Osteoblast (primary cell): ENCODE measurements at regions not wholly inside any gene's neighbourhood (a gene's known extent, or its start where the extent isn't known, plus 50 kb on each side); places are given as distances from the start of the nearest gene placed in this dataset.

Experiments
- DNase-seq: peaks from one replicate; pipeline ENCODE4 v3.0.0; 2011; ENCODE audit warnings: low spot score, mixed read lengths; ENCODE audit not compliant: insufficient read length; ENCODE audit errors: missing footprints
- H2AFZ ChIP-seq: 2 replicates; pipeline ENCODE4 v1.6.0; 2011; ENCODE audit warnings: mild to moderate bottlenecking, low read length
- H3K27ac ChIP-seq: 2 replicates; pipeline ENCODE4 v1.5.1; 2011; ENCODE audit warnings: mild to moderate bottlenecking, low read depth, low read length, moderate library complexity
- H3K27me3 ChIP-seq: 2 replicates; pipeline ENCODE4 v1.6.0; 2012; ENCODE audit warnings: mild to moderate bottlenecking, control low read depth, inconsistent platforms, low read length, moderate library complexity; ENCODE audit not compliant: insufficient read depth
- H3K36me3 ChIP-seq: 2 replicates; pipeline ENCODE4 v1.5.1; 2011; ENCODE audit warnings: mild to moderate bottlenecking, low read length, control low read depth, moderate library complexity; ENCODE audit not compliant: insufficient read depth
- H3K4me1 ChIP-seq: 2 replicates; pipeline ENCODE4 v1.5.1; 2011; ENCODE audit warnings: mild to moderate bottlenecking, low read length, control low read depth, moderate library complexity; ENCODE audit not compliant: insufficient read depth
- H3K4me2 ChIP-seq: 2 replicates; pipeline ENCODE4 v1.6.0; 2011; ENCODE audit warnings: mild to moderate bottlenecking, low read length; ENCODE audit not compliant: insufficient read depth
- H3K4me3 ChIP-seq: fragments of 200-600 bp; sonication (generic); 3 replicates; pipeline ENCODE4 v1.5.1; 2012; ENCODE audit warnings: mild to moderate bottlenecking, low read length, inconsistent platforms; ENCODE audit not compliant: insufficient read depth
- H3K79me2 ChIP-seq: 2 replicates; pipeline ENCODE4 v1.6.0; 2012; ENCODE audit warnings: mild to moderate bottlenecking, low read length, control low read depth, inconsistent platforms; ENCODE audit not compliant: insufficient read depth
- H3K9me3 ChIP-seq: 2 replicates; pipeline ENCODE4 v1.5.1; 2011; ENCODE audit warnings: low read depth, low read length, control low read depth
- H4K20me1 ChIP-seq: 2 replicates; pipeline ENCODE4 v1.6.0; 2012; ENCODE audit warnings: mild to moderate bottlenecking, low read length, control low read depth; ENCODE audit not compliant: insufficient read depth
- CTCF ChIP-seq: IDR thresholded peaks from 2 replicates; pipeline ENCODE4 v1.5.1; 2011; ENCODE audit warnings: mild to moderate bottlenecking, low read depth, low read length, moderate library complexity; ENCODE audit errors: extremely low read depth

GRCh38 chr10:22158426-22158825, 59.4 kb downstream of the EBLN1 start:
- Histone ChIP-seq H3K27me3 (no peaks in the 10 kb centered on the region), H3K9me3 (no peaks in the 10 kb centered on the region), H3K36me3 (no peaks in the 10 kb centered on the region), H2AFZ (no peak overlapping the region), H3K79me2 (no peaks in the 10 kb centered on the region), H3K4me3 (no peak overlapping the region), H4K20me1 (no peaks in the 10 kb centered on the region), H3K4me1 (no peaks in the 10 kb centered on the region), H3K4me2 (no peak overlapping the region), H3K27ac (no peak overlapping the region)
- no peak for TF ChIP-seq CTCF
- no peak for DNase-seq

GRCh38 chr10:22156750-22157149, 61.1 kb downstream of the EBLN1 start:
- Histone ChIP-seq H4K20me1 (no peaks in the 10 kb centered on the region), H2AFZ (no peak overlapping the region), H3K4me3 (no peak overlapping the region), H3K9me3 (no peaks in the 10 kb centered on the region), H3K27me3 (no peaks in the 10 kb centered on the region), H3K4me1 (no peaks in the 10 kb centered on the region), H3K36me3 (no peaks in the 10 kb centered on the region), H3K79me2 (no peaks in the 10 kb centered on the region), H3K4me2 (no peak overlapping the region), H3K27ac (no peak overlapping the region)
- no peak for TF ChIP-seq CTCF
- no peak for DNase-seq

GRCh38 chr10:22152403-22152802, 65.4 kb downstream of the EBLN1 start:
- Histone ChIP-seq H3K4me1 (no peaks in the 10 kb centered on the region), H2AFZ (no peak overlapping the region), H3K4me3 (no peak overlapping the region), H4K20me1 (no peaks in the 10 kb centered on the region), H3K36me3 (no peaks in the 10 kb centered on the region), H3K27ac (no peak overlapping the region), H3K79me2 (no peaks in the 10 kb centered on the region), H3K27me3 (no peaks in the 10 kb centered on the region), H3K9me3 (no peaks in the 10 kb centered on the region), H3K4me2 (no peak overlapping the region)
- no peak for DNase-seq
- TF ChIP-seq CTCF = no peak

GRCh38 chr10:22150842-22151241, 67.0 kb downstream of the EBLN1 start:
- Histone ChIP-seq H3K27me3 (no peaks in the 10 kb centered on the region), H3K27ac (no peak overlapping the region), H3K4me3 (no peak overlapping the region), H3K36me3 (no peaks in the 10 kb centered on the region), H2AFZ (no peak overlapping the region), H3K4me1 (no peaks in the 10 kb centered on the region), H4K20me1 (no peaks in the 10 kb centered on the region), H3K79me2 (no peaks in the 10 kb centered on the region), H3K9me3 (no peaks in the 10 kb centered on the region), H3K4me2 (no peak overlapping the region)
- no peak for TF ChIP-seq CTCF
- DNase-seq = no peak
